GM12878 (cell line): ENCODE measurements at regions not wholly inside any gene's neighbourhood (a gene's known extent, or its start where the extent isn't known, plus 50 kb on each side); places are given as distances from the start of the nearest gene placed in this dataset.

ENCODE experiments used
- POU2F2 ChIP-seq: IDR thresholded peaks from 3 replicates; pipeline ENCODE4 v1.6.1; 2011; ENCODE audit warnings: low read depth, mild to moderate bottlenecking, low read length, borderline replicate concordance
- TARDBP ChIP-seq: IDR thresholded peaks from 2 replicates; pipeline ENCODE4 v1.6.1; 2016; ENCODE audit warnings: borderline replicate concordance

GRCh38 chr12:29883941-29884554, 100.3 kb upstream of the TMTC1 start:
- TF ChIP-seq TARDBP: no peak
- TF ChIP-seq POU2F2: no peak
